Right cardiac atrium (tissue), 5 donors: ENCODE measurements at regions not wholly inside any gene's neighbourhood (a gene's known extent, or its start where the extent isn't known, plus 50 kb on each side); places are given as distances from the start of the nearest gene placed in this dataset.

ENCODE experiments used
- ATAC-seq, 2 donors: fragments of 200-7000 bp; cut with Tn5 transposase; one replicate each; pipeline versions ENCODE4 v1.8.0 to v1.9.1; 2020; ENCODE audit warnings: moderate library complexity in 2 of 2, mild to moderate bottlenecking in 1 of 2
- DNase-seq, 3 donors: peaks; one replicate each; pipeline ENCODE4 v3.0.0-alpha.2; 2020
- H3K27ac ChIP-seq: one replicate; pipeline ENCODE4 v1.5.1; 2013; ENCODE audit warnings: mild to moderate bottlenecking, low read length, control low read depth, moderate library complexity
- H3K27me3 ChIP-seq: one replicate; pipeline ENCODE4 v1.6.1; 2013; ENCODE audit not compliant: control insufficient read depth, insufficient read depth
- H3K4me1 ChIP-seq: one replicate; pipeline ENCODE4 v1.6.1; 2013; ENCODE audit warnings: low read length; ENCODE audit not compliant: control insufficient read depth, insufficient read depth
- H3K4me3 ChIP-seq: one replicate; pipeline ENCODE4 v1.5.1; 2013; ENCODE audit warnings: low read length, control low read depth
- H3K9me3 ChIP-seq: one replicate; pipeline ENCODE4 v1.6.1; 2013; ENCODE audit warnings: low read length; ENCODE audit not compliant: control insufficient read depth
- WGBS: extraction: QIAGEN DNeasy Blood & Tissue Kit; methylation state at CpG from one replicate; pipeline ENCODE4 v1.1.7; 2013; 5-methylcytosine and 5-hydroxymethylcytosine counted together
- intact Hi-C, 4 donors: fragments of 100-400 bp; cut with DNase I; formaldehyde crosslinking; loops; one replicate each; pipeline versions ENCODE4 v1.11.0 to v1.14.0; 2022 to 2023
- donor health status: healthy with polysubstance abuse.
- donor health status: DM: no; HTN: yes; CAD: no.
- donor health status: DM: no; HTN: no; CAD: no.
- donor health status: DM: no; HTN: yes; CAD: no; lungs with severe emphysema.
- donor health status: DM: yes; HTN: yes; CAD: no.

DNA sequence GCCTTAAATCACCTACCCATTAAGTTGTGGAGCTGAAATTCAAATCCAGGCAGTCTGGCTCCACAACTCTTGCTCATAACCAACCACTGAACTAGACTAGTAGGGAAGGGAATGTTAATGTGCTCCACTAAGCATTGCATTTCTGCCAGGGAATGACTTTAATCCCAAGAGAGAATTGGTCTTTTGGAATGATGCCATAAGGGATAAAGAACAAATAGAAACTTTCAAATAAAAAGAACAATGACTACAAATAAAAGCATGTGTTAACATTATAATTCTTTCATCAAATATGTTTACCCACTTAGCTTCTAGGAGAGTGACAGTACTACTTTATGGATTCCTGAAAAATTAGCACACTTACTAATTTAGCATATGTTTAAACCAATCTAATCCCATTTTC, 905.9 kb downstream of the CENPC start:
- no peak for ATAC-seq
- DNase-seq, result no peak
- no peaks in the 10 kb centered on the region for H3K9me3 ChIP-seq
- intact Hi-C loops, result no loop called here
- H3K4me3 ChIP-seq, result no peak overlapping the region
- H3K27ac ChIP-seq, result no peak overlapping the region
- H3K4me1 ChIP-seq, result no peaks in the 10 kb centered on the region
- H3K27me3 ChIP-seq, result no peaks in the 10 kb centered on the region

DNA sequence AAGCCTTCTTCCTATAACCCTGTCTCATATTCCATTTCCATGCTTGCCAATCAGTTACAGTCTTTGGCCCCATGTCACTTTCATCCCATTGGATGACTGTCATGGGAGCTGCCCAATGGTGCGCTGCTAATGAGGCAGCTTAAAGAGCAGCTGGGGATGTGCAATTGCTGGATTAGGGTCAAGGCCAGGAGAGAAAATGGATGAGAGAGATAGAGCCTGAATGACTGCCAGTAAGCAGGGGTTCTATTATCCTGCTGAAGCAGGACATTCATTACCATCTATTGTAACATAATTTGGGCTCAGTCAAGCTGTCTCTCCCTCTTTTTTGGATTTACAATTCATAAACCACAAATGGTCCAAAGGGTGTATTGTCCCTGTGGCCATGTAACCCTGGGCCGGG, 909.0 kb downstream of the CENPC start:
- ATAC-seq, result no peak
- Histone ChIP-seq H3K4me3 (no peak overlapping the region), H3K9me3 (no peaks in the 10 kb centered on the region), H3K4me1 (no peaks in the 10 kb centered on the region), H3K27me3 (no peaks in the 10 kb centered on the region), H3K27ac (no peak overlapping the region)
- WGBS, result 38% methylated on average over 2 of the region's 2 CpGs
- intact Hi-C loops, result no loop called here
- no peak for DNase-seq

DNA sequence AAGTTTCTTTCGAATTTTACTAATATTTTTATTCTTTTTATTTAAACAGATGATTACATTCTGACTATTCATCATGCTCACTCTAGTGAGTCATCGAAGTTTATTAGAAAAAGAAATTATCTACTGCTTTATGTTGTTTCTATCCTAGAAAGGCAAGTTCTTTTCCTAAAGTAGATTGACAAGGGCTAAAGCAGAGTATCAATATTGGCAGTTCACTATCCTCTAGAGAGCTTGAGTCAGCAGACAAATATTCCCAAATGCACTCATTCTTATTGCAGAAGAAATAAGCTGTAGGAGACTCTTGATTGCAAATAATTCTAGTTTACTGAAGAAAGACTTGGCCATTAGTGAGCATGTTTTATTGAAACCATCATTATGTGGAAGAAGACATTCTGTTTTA, 911.8 kb downstream of the CENPC start:
- 75% methylated on average over 2 of the region's 2 CpGs for WGBS

GRCh38 chr4:66629927-66630326, 915.4 kb downstream of the CENPC start:
- no peak overlapping the region for H3K27ac ChIP-seq
- H3K4me3 ChIP-seq, result no peak overlapping the region
- no peaks in the 10 kb centered on the region for H3K27me3 ChIP-seq
- intact Hi-C loops, result no loop called here
- H3K4me1 ChIP-seq, result no peaks in the 10 kb centered on the region
- ATAC-seq, result no peak
- no peak for DNase-seq
- H3K9me3 ChIP-seq, result no peaks in the 10 kb centered on the region

More for the DNA sequence above, 911.8 kb downstream of the CENPC start:
- H3K4me3 ChIP-seq, result no peak overlapping the region
- ATAC-seq, result no peak
- DNase-seq, result no peak
- H3K27me3 ChIP-seq, result no peaks in the 10 kb centered on the region
- H3K4me1 ChIP-seq, result no peaks in the 10 kb centered on the region
- intact Hi-C loops, result no loop called here
- no peak overlapping the region for H3K27ac ChIP-seq
- no peaks in the 10 kb centered on the region for H3K9me3 ChIP-seq

GRCh38 chr4:66628146-66628545, 917.2 kb downstream of the CENPC start:
- no peaks in the 10 kb centered on the region for H3K27me3 ChIP-seq
- intact Hi-C loops, result no loop called here
- ATAC-seq (no peak), DNase-seq (no peak)
- H3K4me3 ChIP-seq, result no peak overlapping the region
- no peak overlapping the region for H3K27ac ChIP-seq
- 58% methylated on average over 3 of the region's 3 CpGs for WGBS
- no peaks in the 10 kb centered on the region for H3K4me1 ChIP-seq
- no peaks in the 10 kb centered on the region for H3K9me3 ChIP-seq

GRCh38 chr4:66625480-66625879, 919.8 kb downstream of the CENPC start:
- Histone ChIP-seq H3K27me3 (no peaks in the 10 kb centered on the region), H3K27ac (no peak overlapping the region), H3K4me1 (no peaks in the 10 kb centered on the region), H3K4me3 (no peak overlapping the region), H3K9me3 (no peaks in the 10 kb centered on the region)
- ATAC-seq (no peak), DNase-seq (no peak)
- 96% methylated on average over 5 of the region's 5 CpGs for WGBS
- intact Hi-C loops, result no loop called here

DNA sequence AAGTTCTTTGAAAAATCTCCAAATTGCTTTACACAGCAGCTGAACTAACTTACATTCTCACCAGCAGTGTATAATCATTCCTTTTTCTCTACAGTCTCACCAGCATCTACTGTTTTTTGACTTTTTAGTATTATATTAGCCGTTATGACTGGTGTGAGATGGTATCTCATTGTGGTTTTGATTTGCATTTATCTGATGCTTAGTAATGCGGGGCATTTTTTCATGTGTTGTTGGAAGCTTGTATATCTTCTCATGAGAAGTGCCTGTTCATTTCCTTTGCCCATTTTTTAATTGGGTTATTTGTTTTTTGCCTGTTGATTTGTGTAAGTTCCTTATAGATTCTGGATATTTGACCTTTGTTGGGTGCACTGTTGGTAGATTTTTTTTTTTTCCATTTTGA, 931.7 kb downstream of the CENPC start:
- Histone ChIP-seq H3K4me1 (no peaks in the 10 kb centered on the region), H3K27me3 (no peaks in the 10 kb centered on the region), H3K4me3 (no peak overlapping the region), H3K27ac (no peak overlapping the region), H3K9me3 (no peaks in the 10 kb centered on the region)
- intact Hi-C loops, result no loop called here
- no peak for DNase-seq
- no peak for ATAC-seq
- WGBS, result 90% methylated on average over 2 of the region's 2 CpGs

GRCh38 chr4:66609014-66609413, 936.3 kb downstream of the CENPC start:
- WGBS, result 92% methylated on average over 2 of the region's 2 CpGs
- H3K4me1 ChIP-seq, result no peaks in the 10 kb centered on the region
- H3K4me3 ChIP-seq, result no peak overlapping the region
- no peaks in the 10 kb centered on the region for H3K27me3 ChIP-seq
- H3K27ac ChIP-seq, result no peak overlapping the region
- intact Hi-C loops, result no loop called here
- DNase-seq (peak in 1 of 3 donors; percentile 16), ATAC-seq (no peak)
- H3K9me3 ChIP-seq, result no peaks in the 10 kb centered on the region

DNA sequence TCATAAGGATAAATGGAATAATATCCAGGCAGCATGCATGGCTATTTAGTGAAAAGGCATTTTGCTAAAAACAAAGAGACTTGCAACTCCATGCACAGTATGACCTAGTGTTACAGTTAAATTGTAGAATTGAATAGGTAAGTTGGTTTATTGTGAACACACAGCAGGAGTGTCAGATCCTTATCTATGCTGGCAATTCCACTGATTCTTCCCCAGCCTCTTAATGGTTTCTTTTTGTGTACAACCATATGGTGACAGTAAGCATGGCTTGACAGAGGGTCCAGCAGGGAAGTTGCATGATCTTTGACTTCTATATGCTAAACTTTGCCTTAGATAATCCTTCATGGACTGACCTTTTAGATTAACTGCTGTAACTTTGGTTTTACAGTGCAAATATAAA, 936.6 kb upstream of the EPHA5 start:
- H3K27me3 ChIP-seq, result no peaks in the 10 kb centered on the region
- DNase-seq (no peak), ATAC-seq (no peak)
- no peak overlapping the region for H3K4me3 ChIP-seq
- intact Hi-C loops, result no loop called here
- no peak overlapping the region for H3K27ac ChIP-seq
- no peaks in the 10 kb centered on the region for H3K9me3 ChIP-seq
- no peaks in the 10 kb centered on the region for H3K4me1 ChIP-seq

- no peak overlapping the region for H3K4me3 ChIP-seq
Measured at GRCh38 chr4:66606215-66606614, 935.9 kb upstream of the EPHA5 start.

DNA sequence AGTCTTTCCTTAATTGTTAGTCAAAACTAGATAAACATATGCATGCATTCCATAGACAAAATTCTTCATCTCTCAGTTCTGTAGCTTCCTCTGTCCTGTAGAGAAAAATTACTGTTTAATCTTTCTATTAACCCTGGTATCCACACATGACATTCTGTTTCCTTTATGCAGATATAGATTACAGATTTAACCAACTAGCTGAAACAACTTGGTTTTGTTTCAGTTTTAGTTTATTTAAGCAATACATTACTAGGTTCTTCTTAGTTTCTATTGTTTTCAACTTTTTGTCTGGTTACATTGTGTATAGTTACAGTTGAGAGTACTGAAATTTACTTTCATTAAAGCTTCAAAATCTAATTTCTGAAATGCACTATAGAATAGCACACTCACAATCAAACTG, 933.9 kb upstream of the EPHA5 start:
- Histone ChIP-seq H3K9me3 (no peaks in the 10 kb centered on the region), H3K4me3 (no peak overlapping the region), H3K4me1 (no peaks in the 10 kb centered on the region), H3K27ac (no peak overlapping the region), H3K27me3 (no peaks in the 10 kb centered on the region)
- DNase-seq (no peak), ATAC-seq (no peak)
- intact Hi-C loops, result no loop called here

More at GRCh38 chr4:66606215-66606614, 935.9 kb upstream of the EPHA5 start:
- intact Hi-C loops, result no loop called here
- Histone ChIP-seq H3K4me1 (no peaks in the 10 kb centered on the region), H3K27ac (no peak overlapping the region), H3K9me3 (no peaks in the 10 kb centered on the region), H3K27me3 (no peaks in the 10 kb centered on the region)
- ATAC-seq, result no peak
- no peak for DNase-seq

DNA sequence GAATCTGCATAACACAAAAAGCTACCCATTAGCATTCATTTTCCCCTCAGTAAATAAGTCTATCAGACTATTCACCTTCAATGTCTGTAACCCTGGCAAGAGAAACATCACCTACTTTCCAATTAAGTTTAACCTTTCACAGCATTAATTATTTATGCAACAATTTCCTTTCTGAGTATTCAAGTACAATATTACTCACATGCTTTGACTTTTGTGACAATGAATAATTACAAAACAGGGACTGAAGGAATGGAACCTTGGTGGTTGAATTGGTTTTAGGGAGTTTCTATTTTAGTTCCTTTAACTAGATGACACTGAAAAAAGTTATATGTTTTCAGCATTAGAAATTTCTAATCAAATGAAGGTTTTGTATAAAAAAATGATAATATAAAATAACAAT, 932.3 kb upstream of the EPHA5 start:
- Histone ChIP-seq H3K4me1 (no peaks in the 10 kb centered on the region), H3K27ac (no peak overlapping the region), H3K27me3 (no peaks in the 10 kb centered on the region), H3K9me3 (no peaks in the 10 kb centered on the region), H3K4me3 (no peak overlapping the region)
- ATAC-seq (no peak), DNase-seq (no peak)
- intact Hi-C loops, result no loop called here
